GM19438 (cell line): ENCODE measurements at regions not wholly inside any gene's neighbourhood (a gene's known extent, or its start where the extent isn't known, plus 50 kb on each side); places are given as distances from the start of the nearest gene placed in this dataset.
"Not testable (repeated sequence)": the region's sequence is repeated elsewhere in the genome, so short reads cannot be mapped to it uniquely, and the experiment has no call there.

Experiments used
- ATAC-seq: cut with Tn5 transposase; IDR thresholded peaks from one replicate; pipeline ENCODE4 v1.9.1; 2021; ENCODE audit warnings: low read depth; ENCODE audit not compliant: unreplicated experiment

- ATAC-seq = no peak
Observed at GRCh38 chr20:22814471-22815205, 220.5 kb upstream of the SSTR4 start.

GRCh38 chr20:22815206-22815551, 219.9 kb upstream of the SSTR4 start:
- ATAC-seq = no peak

GRCh38 chr20:22815603-22816315, 219.4 kb upstream of the SSTR4 start:
- ATAC-seq = no peak

GRCh38 chr20:22818636-22819035, 216.5 kb upstream of the SSTR4 start:
- ATAC-seq = no peak

GRCh38 chr20:22819112-22819511, 216.0 kb upstream of the SSTR4 start:
- no peak for ATAC-seq

- ATAC-seq = no peak
Observed at GRCh38 chr20:22819784-22820183, 215.3 kb upstream of the SSTR4 start.

GRCh38 chr20:22821081-22821727, 213.9 kb upstream of the SSTR4 start:
- ATAC-seq = no peak

- no peak for ATAC-seq
Observed at GRCh38 chr20:22821796-22822195, 213.3 kb upstream of the SSTR4 start.

- no peak for ATAC-seq
Observed at GRCh38 chr20:22823119-22823518, 212.0 kb upstream of the SSTR4 start.

- ATAC-seq = no peak
Observed at GRCh38 chr20:22824077-22824476, 211.0 kb upstream of the SSTR4 start.

GRCh38 chr20:22825076-22825475, 210.0 kb upstream of the SSTR4 start:
- no peak for ATAC-seq

- no peak for ATAC-seq
Observed at GRCh38 chr20:22825546-22825945, 209.6 kb upstream of the SSTR4 start.

GRCh38 chr20:22826306-22827230, 208.5 kb upstream of the SSTR4 start:
- ATAC-seq = no peak

GRCh38 chr20:22827916-22828315, 207.2 kb upstream of the SSTR4 start:
- no peak for ATAC-seq

- ATAC-seq = no peak
Observed at GRCh38 chr20:22829356-22829755, 205.8 kb upstream of the SSTR4 start.

- ATAC-seq = no peak
Observed at GRCh38 chr20:22830138-22830537, 205.0 kb upstream of the SSTR4 start.

GRCh38 chr20:22830715-22831114, 204.4 kb upstream of the SSTR4 start:
- not testable (repeated sequence) for ATAC-seq

GRCh38 chr20:22833851-22834250, 201.3 kb upstream of the SSTR4 start:
- no peak for ATAC-seq

GRCh38 chr20:22834651-22835256, 200.4 kb upstream of the SSTR4 start:
- no peak for ATAC-seq

- ATAC-seq = no peak
Observed at GRCh38 chr20:22836211-22836610, 198.9 kb upstream of the SSTR4 start.
